ENCODE measurements at regions not wholly inside any gene's neighbourhood (a gene's known extent, or its start where the extent isn't known, plus 50 kb on each side); places are given as distances from the start of the nearest gene placed in this dataset.
"Not testable (repeated sequence)": the region's sequence is repeated elsewhere in the genome, so short reads cannot be mapped to it uniquely, and the experiment has no call there.

GRCh38 chr3:107198581-107199181, 178.6 kb upstream of the CCDC54 start:
- DNase-seq (ENCODE audit: low read depth) = peak; percentile 63
- TF ChIP-seq CTCF (IDR thresholded peaks at IDR 0.05; ENCODE audit: insufficient read depth, low read depth, low read length) = no peak
- no peak overlapping the region for H3K4me3 ChIP-seq (ENCODE audit: low read depth, low read length)

DNA sequence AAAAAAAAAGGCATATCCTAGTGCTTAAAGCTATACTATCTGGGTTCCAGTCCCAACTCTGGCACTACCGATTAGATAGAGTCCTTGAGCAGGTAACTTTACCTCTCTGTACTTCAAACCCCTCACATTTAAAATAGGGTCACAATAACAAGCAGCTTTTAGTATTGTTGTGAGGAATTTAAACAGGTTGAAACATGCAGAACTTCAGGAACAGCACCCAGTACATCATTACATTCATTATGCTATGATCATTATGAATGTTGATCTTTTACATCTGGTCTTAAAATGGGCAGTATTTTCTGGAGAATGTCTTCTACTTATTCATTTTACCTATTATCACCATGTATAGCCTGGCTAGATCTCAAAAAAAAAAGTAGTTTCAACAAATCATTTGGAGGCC, 176.1 kb upstream of the CCDC54 start:
- no peak overlapping the region for H3K4me3 ChIP-seq (ENCODE audit: low read depth, low read length)
- no peak for DNase-seq (ENCODE audit: low read depth)
- TF ChIP-seq CTCF (IDR thresholded peaks at IDR 0.05; ENCODE audit: insufficient read depth, low read depth, low read length) = no peak

GRCh38 chr3:107202885-107203284, 174.4 kb upstream of the CCDC54 start:
- not testable (repeated sequence) for H3K4me3 ChIP-seq (ENCODE audit: low read depth, low read length); DNase-seq (ENCODE audit: low read depth)

DNA sequence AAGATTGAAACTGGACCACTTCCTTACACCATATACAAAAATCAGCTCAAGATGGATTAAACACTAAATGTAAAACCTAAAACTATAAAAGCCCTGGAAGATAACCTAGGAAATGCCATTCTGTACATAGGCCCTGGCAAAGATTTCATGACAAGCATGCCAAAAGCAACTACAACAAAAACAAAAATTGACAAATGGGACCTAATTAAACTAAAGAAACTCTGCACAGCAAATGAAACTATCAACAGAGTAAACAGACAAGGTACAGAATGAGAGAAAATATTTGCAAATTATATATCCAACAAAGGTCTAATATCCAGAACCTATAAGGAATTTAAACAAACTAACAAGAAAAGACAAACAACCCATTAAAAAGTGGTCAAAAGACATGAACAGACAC, 173.1 kb upstream of the CCDC54 start:
- DNase-seq (ENCODE audit: low read depth) = no peak
- TF ChIP-seq CTCF (IDR thresholded peaks at IDR 0.05; ENCODE audit: insufficient read depth, low read depth, low read length) = no peak

DNA sequence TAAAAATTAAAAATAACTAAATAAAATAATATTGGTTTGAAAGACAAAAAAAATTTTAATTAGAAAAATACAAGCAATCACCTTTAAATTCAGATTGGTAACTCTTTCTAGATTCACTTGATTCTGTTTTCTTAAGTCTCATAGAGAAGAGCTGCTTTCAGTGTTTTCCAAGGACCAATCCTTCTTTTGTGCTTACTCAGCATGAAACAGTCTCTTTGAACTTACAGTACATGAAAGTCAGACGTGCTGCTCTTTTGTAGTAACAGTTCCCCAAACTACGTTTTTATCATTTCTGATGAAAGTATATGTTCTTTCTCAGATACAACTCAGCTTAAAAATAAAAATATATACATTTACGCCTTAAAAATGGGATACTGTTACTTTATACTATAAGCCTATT, 171.9 kb upstream of the CCDC54 start:
- no peak overlapping the region for H3K4me3 ChIP-seq (ENCODE audit: low read depth, low read length)
- DNase-seq (ENCODE audit: low read depth) = no peak
- TF ChIP-seq CTCF (IDR thresholded peaks at IDR 0.05; ENCODE audit: insufficient read depth, low read depth, low read length) = no peak

More for the DNA sequence above, 173.1 kb upstream of the CCDC54 start:
- H3K4me3 ChIP-seq (ENCODE audit: low read depth, low read length) = no peak overlapping the region

- peak; percentile 80 for DNase-seq (ENCODE audit: low read depth)
- no peak overlapping the region for H3K4me3 ChIP-seq (ENCODE audit: low read depth, low read length)
- peak; percentile 80 for TF ChIP-seq CTCF (IDR thresholded peaks at IDR 0.05; ENCODE audit: insufficient read depth, low read depth, low read length)
Observed at GRCh38 chr3:107206141-107206540, 171.1 kb upstream of the CCDC54 start.

GRCh38 chr3:107206945-107207344, 170.3 kb upstream of the CCDC54 start:
- no peak for TF ChIP-seq CTCF (IDR thresholded peaks at IDR 0.05; ENCODE audit: insufficient read depth, low read depth, low read length)
- no peak for DNase-seq (ENCODE audit: low read depth)
- H3K4me3 ChIP-seq (ENCODE audit: low read depth, low read length) = no peak overlapping the region
